ENCODE measurements at regions not wholly inside any gene's neighbourhood (a gene's known extent, or its start where the extent isn't known, plus 50 kb on each side); places are given as distances from the start of the nearest gene placed in this dataset.

GRCh38 chr9:129254566-129255287, 76.7 kb upstream of the IER5L start:
- TF ChIP-seq CTCF (IDR thresholded peaks at IDR 0.05 in 4 of 5, conservative IDR thresholded peaks at IDR 0.05 in 1 of 5) (no peak), POLR2A (IDR thresholded peaks at IDR 0.05) (no peak)
